Esophagus squamous epithelium (tissue), 5 donors: ENCODE measurements at regions not wholly inside any gene's neighbourhood (a gene's known extent, or its start where the extent isn't known, plus 50 kb on each side); places are given as distances from the start of the nearest gene placed in this dataset.
"Not testable (repeated sequence)": the region's sequence is repeated elsewhere in the genome, so short reads cannot be mapped to it uniquely, and the experiment has no call there.

Source experiments
- DNase-seq: peaks from one replicate; lab custom pipeline; 2025; lab: John Stamatoyannopoulos, UW
- H3K27ac ChIP-seq, 4 donors: fragments of 200-600 bp; sonication (generic); one replicate each; pipeline ENCODE4 v1.5.1; 2016 to 2019; ENCODE audit warnings: mild to moderate bottlenecking in 1 of 4
- H3K27me3 ChIP-seq, 4 donors: fragments of 200-600 bp; sonication (generic); 1 replicate in 3 of 4; 2 replicates in 1 of 4; pipeline versions ENCODE4 v1.5.1 to v1.6.0; 2017 to 2021; ENCODE audit warnings: antibody characterized with exemption in 1 of 4
- H3K36me3 ChIP-seq, 3 donors: fragments of 200-600 bp; sonication (generic); one replicate each; pipeline ENCODE4 v1.5.1; 2016 to 2019
- H3K4me1 ChIP-seq, 3 donors: fragments of 200-600 bp; sonication (generic); one replicate each; pipeline ENCODE4 v1.5.1; 2017 to 2019
- H3K4me3 ChIP-seq, 4 donors: fragments of 200-600 bp; sonication (generic); 1 replicate in 3 of 4; 2 replicates in 1 of 4; pipeline ENCODE4 v1.5.1; 2016 to 2019; ENCODE audit warnings: mild to moderate bottlenecking in 2 of 4, moderate library complexity in 1 of 4
- H3K9me3 ChIP-seq, 3 donors: fragments of 200-600 bp; sonication (generic); one replicate each; pipeline ENCODE4 v1.5.1; 2016 to 2019
- CTCF ChIP-seq, 6 experiments: fragments of 450-650 bp in 4 of 6; fragments of 200-600 bp in 2 of 6; sonication (generic) in 2 of 6; IDR thresholded peaks; one replicate each; pipeline ENCODE4 v1.5.1; 2016 to 2019; ENCODE audit warnings: antibody characterized with exemption in 6 of 6, mild to moderate bottlenecking in 4 of 6, moderate library complexity in 4 of 6
- POLR2A ChIP-seq, 4 donors: fragments of 450-650 bp; IDR thresholded peaks; one replicate each; pipeline ENCODE4 v1.6.1; 2017; ENCODE audit warnings: antibody characterized with exemption in 4 of 4, mild to moderate bottlenecking in 4 of 4, moderate library complexity in 3 of 4
- WGBS, 2 donors: methylation state at CpG; one replicate each; pipeline ENCODE4 v1.1.5; 2018; 5-methylcytosine and 5-hydroxymethylcytosine counted together
- intact Hi-C: fragments of 100-400 bp; cut with DNase I; formaldehyde crosslinking; loops from one replicate; pipeline ENCODE4 v1.15.0; 2022
- donor health status: DM: yes; HTN: yes; CAD: no.

GRCh38 chr3:145471976-145472375 lies 689.0 kb downstream of the PLOD2 start:
- no peak for TF ChIP-seq POLR2A (IDR thresholded peaks at IDR 0.05)
- no peak for TF ChIP-seq CTCF (IDR thresholded peaks at IDR 0.05)
- Histone ChIP-seq H3K9me3 (no peaks in the 10 kb centered on the region), H3K36me3 (no peaks in the 10 kb centered on the region), H3K4me1 (no peaks in the 10 kb centered on the region), H3K27me3 (no peaks in the 10 kb centered on the region), H3K27ac (no peak overlapping the region), H3K4me3 (no peak overlapping the region)
- intact Hi-C loops = no loop called here
- WGBS, 2 donors = 75 to 80% methylated on average over 3 of the region's 3 CpGs
- DNase-seq = no peak

- H3K9me3 ChIP-seq, H3K36me3 ChIP-seq, H3K27me3 ChIP-seq, DNase-seq, intact Hi-C loops, H3K27ac ChIP-seq, H3K4me1 ChIP-seq, H3K4me3 ChIP-seq: not testable (repeated sequence)
- 86% methylated on average over 2 of the region's 25 CpGs; no CpG with 5 or more reads in 1 of the 2 donors for WGBS, 2 donors
Observed at GRCh38 chr3:145482735-145483134, 678.2 kb downstream of the PLOD2 start.

GRCh38 chr3:145483992-145484391 lies 677.0 kb downstream of the PLOD2 start:
- DNase-seq = no peak
- H3K27ac ChIP-seq = no peak overlapping the region
- intact Hi-C loops = no loop called here
- H3K27me3 ChIP-seq = no peaks in the 10 kb centered on the region
- no peaks in the 10 kb centered on the region for H3K9me3 ChIP-seq
- no peak overlapping the region for H3K4me3 ChIP-seq
- 62 to 67% methylated on average over 3 of the region's 3 CpGs for WGBS, 2 donors
- H3K4me1 ChIP-seq = no peaks in the 10 kb centered on the region
- no peaks in the 10 kb centered on the region for H3K36me3 ChIP-seq
- TF ChIP-seq POLR2A (IDR thresholded peaks at IDR 0.05) (no peak), CTCF (IDR thresholded peaks at IDR 0.05) (no peak)

- Histone ChIP-seq H3K4me3 (no peak overlapping the region), H3K36me3 (no peaks in the 10 kb centered on the region), H3K9me3 (no peaks in the 10 kb centered on the region), H3K27ac (no peak overlapping the region), H3K27me3 (no peaks in the 10 kb centered on the region), H3K4me1 (no peaks in the 10 kb centered on the region)
- DNase-seq = no peak
- TF ChIP-seq CTCF (IDR thresholded peaks at IDR 0.05) = no peak
- TF ChIP-seq POLR2A (IDR thresholded peaks at IDR 0.05) = no peak
- intact Hi-C loops = no loop called here
Observed at GRCh38 chr3:145489011-145489410, 672.0 kb downstream of the PLOD2 start.

GRCh38 chr3:145490088-145491048 lies 670.6 kb downstream of the PLOD2 start:
- 72 to 78% methylated on average over 4 to 9 of the region's 11 CpGs for WGBS, 2 donors
- H3K4me1 ChIP-seq = no peaks in the 10 kb centered on the region
- H3K27me3 ChIP-seq = no peaks in the 10 kb centered on the region
- H3K9me3 ChIP-seq = no peaks in the 10 kb centered on the region
- H3K27ac ChIP-seq = no peak overlapping the region
- no peak for DNase-seq
- no peak overlapping the region for H3K4me3 ChIP-seq
- TF ChIP-seq POLR2A (IDR thresholded peaks at IDR 0.05) = no peak
- no peaks in the 10 kb centered on the region for H3K36me3 ChIP-seq
- intact Hi-C loops = no loop called here

GRCh38 chr3:145492456-145492855 lies 668.5 kb downstream of the PLOD2 start:
- no peaks in the 10 kb centered on the region for H3K36me3 ChIP-seq
- H3K9me3 ChIP-seq = no peaks in the 10 kb centered on the region
- H3K4me3 ChIP-seq = no peak overlapping the region
- no peak overlapping the region for H3K27ac ChIP-seq
- TF ChIP-seq CTCF (IDR thresholded peaks at IDR 0.05) = no peak
- no peak for TF ChIP-seq POLR2A (IDR thresholded peaks at IDR 0.05)
- no peaks in the 10 kb centered on the region for H3K27me3 ChIP-seq
- intact Hi-C loops = no loop called here
- DNase-seq = no peak
- no peaks in the 10 kb centered on the region for H3K4me1 ChIP-seq
- WGBS, 2 donors = 83% methylated on average over 2 of the region's 2 CpGs

- H3K4me1 ChIP-seq, H3K9me3 ChIP-seq, H3K27ac ChIP-seq, H3K4me3 ChIP-seq, H3K27me3 ChIP-seq, DNase-seq, H3K36me3 ChIP-seq, intact Hi-C loops: not testable (repeated sequence)
- WGBS, 2 donors = 87 to 93% methylated on average over 4 of the region's 4 CpGs
Observed at GRCh38 chr3:145517416-145517815, 643.6 kb downstream of the PLOD2 start.
